MM.1S (cell line): ENCODE measurements at regions not wholly inside any gene's neighbourhood (a gene's known extent, or its start where the extent isn't known, plus 50 kb on each side); places are given as distances from the start of the nearest gene placed in this dataset.

ENCODE experiments used
- DNase-seq: peaks from one replicate; pipeline ENCODE4 v3.0.0-alpha.2; 2015
- H2AFZ ChIP-seq: fragments of 300-600 bp; sonication (generic); 2 replicates; pipeline ENCODE4 v1.6.0; 2016; ENCODE audit warnings: antibody characterized with exemption, low read length
- H3F3A ChIP-seq: fragments of 300-600 bp; sonication (generic); 2 replicates; pipeline ENCODE4 v1.6.1; 2016; ENCODE audit warnings: mild to moderate bottlenecking, antibody characterized with exemption, low read length, moderate library complexity, mixed read lengths; ENCODE audit not compliant: insufficient read depth
- H3K27ac ChIP-seq: fragments of 300-600 bp; sonication (generic); 2 replicates; pipeline ENCODE4 v1.5.1; 2016; ENCODE audit warnings: mild to moderate bottlenecking, low read length
- H3K27me3 ChIP-seq: fragments of 300-600 bp; sonication (generic); replicated peaks from 2 replicates; pipeline ENCODE4 v1.6.0; 2016; ENCODE audit warnings: low read length; ENCODE audit not compliant: insufficient read depth
- H3K36me3 ChIP-seq: fragments of 300-600 bp; sonication (generic); replicated peaks from 2 replicates; pipeline ENCODE4 v1.6.1; 2016; ENCODE audit warnings: mild to moderate bottlenecking, low read length, mixed read lengths; ENCODE audit not compliant: insufficient read depth
- H3K4me1 ChIP-seq: fragments of 300-600 bp; sonication (generic); 2 replicates; pipeline ENCODE4 v1.6.1; 2016; ENCODE audit warnings: low read length, mixed read lengths
- H3K4me2 ChIP-seq: fragments of 300-600 bp; sonication (generic); 2 replicates; pipeline ENCODE4 v1.6.0; 2016; ENCODE audit warnings: low read depth, low read length
- H3K4me3 ChIP-seq: fragments of 300-600 bp; sonication (generic); 2 replicates; pipeline ENCODE4 v1.5.1; 2016; ENCODE audit warnings: low read length, mixed read lengths
- H3K79me2 ChIP-seq: fragments of 300-600 bp; sonication (generic); 2 replicates; pipeline ENCODE4 v1.6.1; 2016; ENCODE audit warnings: mixed run types, low read length, mixed read lengths
- H3K9ac ChIP-seq: fragments of 300-600 bp; sonication (generic); 2 replicates; pipeline ENCODE4 v1.6.1; 2016; ENCODE audit warnings: low read length, mixed read lengths
- H3K9me2 ChIP-seq: fragments of 300-600 bp; sonication (generic); replicated peaks from 2 replicates; pipeline ENCODE4 v1.6.1; 2016; ENCODE audit warnings: mild to moderate bottlenecking, low read length, mixed read lengths; ENCODE audit not compliant: insufficient read depth
- H3K9me3 ChIP-seq: fragments of 300-600 bp; sonication (generic); replicated peaks from 2 replicates; pipeline ENCODE4 v1.6.1; 2016; ENCODE audit warnings: mild to moderate bottlenecking, low read length, mixed read lengths; ENCODE audit not compliant: insufficient read depth
- H4K20me1 ChIP-seq: fragments of 300-600 bp; sonication (generic); 2 replicates; pipeline ENCODE4 v1.6.1; 2016; ENCODE audit warnings: mild to moderate bottlenecking, low read length, moderate library complexity, mixed read lengths; ENCODE audit not compliant: insufficient read depth
- EZH2 ChIP-seq: fragments of 300-600 bp; sonication (generic); optimal IDR thresholded peaks from 2 replicates; pipeline ENCODE3; 2017; ENCODE audit warnings: low read depth, mild to moderate bottlenecking, antibody characterized with exemption, low read length, mixed read lengths
- EZH2phosphoT487 ChIP-seq: fragments of 300-600 bp; sonication (generic); IDR thresholded peaks from 2 replicates; pipeline ENCODE4 v1.6.1; 2018; ENCODE audit warnings: antibody characterized with exemption, low read length
- TF ChIP-seq, protein P1 (sequence below): fragments of 300-600 bp; sonication (generic); IDR thresholded peaks from 2 replicates; pipeline ENCODE4 v1.5.1; 2016; ENCODE audit warnings: antibody characterized with exemption, low read length, mixed read lengths

DNA sequence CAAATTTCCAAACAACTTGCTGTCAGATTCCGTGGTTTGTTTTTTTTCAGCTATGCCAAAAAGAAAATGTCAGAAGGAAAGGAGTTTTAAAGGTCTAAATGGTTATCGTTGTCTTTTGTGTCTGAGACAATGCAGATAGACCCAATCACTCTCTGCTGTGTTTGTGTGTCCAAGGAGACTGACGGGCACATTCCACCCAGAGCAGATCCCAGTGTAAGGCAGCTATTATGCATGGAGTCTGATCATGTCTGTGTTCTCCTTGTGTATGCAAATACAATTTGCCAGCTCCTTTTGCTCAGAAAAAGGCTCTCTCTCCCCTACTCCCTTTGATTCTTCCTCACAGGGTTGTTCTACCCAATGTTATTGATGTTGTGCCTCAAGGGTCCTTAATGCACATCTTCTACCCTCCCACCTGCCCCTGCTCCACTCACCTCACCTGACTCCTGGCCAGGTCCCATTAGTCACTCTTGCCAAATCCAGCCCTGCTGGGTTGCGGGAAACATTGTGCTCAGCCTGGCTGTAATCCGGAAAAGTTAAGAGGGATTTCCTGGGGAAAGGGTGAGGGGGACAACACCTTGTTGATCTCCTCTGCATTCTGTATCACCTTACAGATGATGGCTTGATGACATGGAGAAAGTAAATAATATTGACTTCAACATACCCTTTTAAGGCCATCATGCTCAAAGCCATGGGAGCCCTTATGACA is 61.0 kb downstream of the OTOL1 start:
- Histone ChIP-seq H3K9ac (no peak overlapping the region), H2AFZ (peak overlapping the region; percentile 18; the same call in 1 of the 2 replicates), H3K9me2 (no peaks in the 10 kb centered on the region), H3K79me2 (no peaks in the 10 kb centered on the region), H3K4me1 (peaks cover 50% of the 10 kb centered on the region), H3K4me2 (peak overlapping the region; percentile 48), H3F3A (peaks cover 22% of the 10 kb centered on the region), H3K36me3 (no peaks in the 10 kb centered on the region), H3K27ac (peak overlapping the region; percentile 52; the same call in 1 of the 2 replicates), H3K4me3 (no peak overlapping the region), H4K20me1 (no peaks in the 10 kb centered on the region), H3K9me3 (no peaks in the 10 kb centered on the region), H3K27me3 (no peaks in the 10 kb centered on the region)
- no peak for DNase-seq
- TF ChIP-seq EZH2phosphoT487: no peak
- TF ChIP-seq EZH2: no peak
- TF ChIP-seq, protein P1, sequence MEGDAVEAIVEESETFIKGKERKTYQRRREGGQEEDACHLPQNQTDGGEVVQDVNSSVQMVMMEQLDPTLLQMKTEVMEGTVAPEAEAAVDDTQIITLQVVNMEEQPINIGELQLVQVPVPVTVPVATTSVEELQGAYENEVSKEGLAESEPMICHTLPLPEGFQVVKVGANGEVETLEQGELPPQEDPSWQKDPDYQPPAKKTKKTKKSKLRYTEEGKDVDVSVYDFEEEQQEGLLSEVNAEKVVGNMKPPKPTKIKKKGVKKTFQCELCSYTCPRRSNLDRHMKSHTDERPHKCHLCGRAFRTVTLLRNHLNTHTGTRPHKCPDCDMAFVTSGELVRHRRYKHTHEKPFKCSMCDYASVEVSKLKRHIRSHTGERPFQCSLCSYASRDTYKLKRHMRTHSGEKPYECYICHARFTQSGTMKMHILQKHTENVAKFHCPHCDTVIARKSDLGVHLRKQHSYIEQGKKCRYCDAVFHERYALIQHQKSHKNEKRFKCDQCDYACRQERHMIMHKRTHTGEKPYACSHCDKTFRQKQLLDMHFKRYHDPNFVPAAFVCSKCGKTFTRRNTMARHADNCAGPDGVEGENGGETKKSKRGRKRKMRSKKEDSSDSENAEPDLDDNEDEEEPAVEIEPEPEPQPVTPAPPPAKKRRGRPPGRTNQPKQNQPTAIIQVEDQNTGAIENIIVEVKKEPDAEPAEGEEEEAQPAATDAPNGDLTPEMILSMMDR: no peak

GRCh38 chr3:161558236-161558635 is 61.6 kb downstream of the OTOL1 start:
- Histone ChIP-seq H3F3A (peaks cover 22% of the 10 kb centered on the region), H4K20me1 (no peaks in the 10 kb centered on the region), H3K4me3 (no peak overlapping the region), H3K4me2 (peak overlapping the region; percentile 48; the same call in 1 of the 2 replicates), H3K9me3 (no peaks in the 10 kb centered on the region), H3K4me1 (peaks cover 50% of the 10 kb centered on the region), H3K27ac (peak overlapping the region; percentile 36; the same call in 1 of the 2 replicates), H3K9ac (peak overlapping the region; percentile 1; the same call in 1 of the 2 replicates), H3K9me2 (no peaks in the 10 kb centered on the region), H3K36me3 (no peaks in the 10 kb centered on the region), H2AFZ (peak overlapping the region; percentile 8; the same call in 1 of the 2 replicates), H3K79me2 (no peaks in the 10 kb centered on the region), H3K27me3 (no peaks in the 10 kb centered on the region)
- TF ChIP-seq, protein P1: no peak
- TF ChIP-seq EZH2: no peak
- TF ChIP-seq EZH2phosphoT487: no peak
- DNase-seq: peak; percentile 94

GRCh38 chr3:161559177-161559998 is 62.8 kb downstream of the OTOL1 start:
- no peaks in the 10 kb centered on the region for H4K20me1 ChIP-seq
- no peak overlapping the region for H3K4me2 ChIP-seq
- peak; percentile 70 for DNase-seq
- H3K79me2 ChIP-seq: no peaks in the 10 kb centered on the region
- no peaks in the 10 kb centered on the region for H3K9me2 ChIP-seq
- peaks cover 22% of the 10 kb centered on the region for H3F3A ChIP-seq
- no peak overlapping the region for H3K4me3 ChIP-seq
- H3K9ac ChIP-seq: no peak overlapping the region
- no peak overlapping the region for H3K27ac ChIP-seq
- H3K27me3 ChIP-seq: no peaks in the 10 kb centered on the region
- peaks cover 50% of the 10 kb centered on the region for H3K4me1 ChIP-seq
- no peak overlapping the region for H2AFZ ChIP-seq
- no peaks in the 10 kb centered on the region for H3K36me3 ChIP-seq
- no peaks in the 10 kb centered on the region for H3K9me3 ChIP-seq
- no peak for TF ChIP-seq EZH2
- TF ChIP-seq, protein P1: peak; percentile 99
